NCI-H748 (cell line): ENCODE measurements at regions not wholly inside any gene's neighbourhood (a gene's known extent, or its start where the extent isn't known, plus 50 kb on each side); places are given as distances from the start of the nearest gene placed in this dataset.
A peak's percentile ranks its signal among the peaks of the same experiment; 100 is the strongest.

ENCODE experiments used
- DNase-seq: peaks from one replicate; lab custom pipeline; 2025; ENCODE audit not compliant: unreplicated experiment; lab: John Stamatoyannopoulos, UW

- DNase-seq: peak; percentile 47
These were observed 140.2 kb downstream of the ENC1 start for GRCh38 chr5:74500110-74500917.

GRCh38 chr5:74499256-74500050 lies 141.1 kb downstream of the ENC1 start:
- DNase-seq: peak; percentile 78

GRCh38 chr5:74497706-74498105 lies 142.8 kb downstream of the ENC1 start:
- no peak for DNase-seq

- no peak for DNase-seq
These were observed 147.1 kb downstream of the ENC1 start for GRCh38 chr5:74493411-74493810.

- no peak for DNase-seq
These were observed 148.3 kb downstream of the ENC1 start for GRCh38 chr5:74492230-74492629.

GRCh38 chr5:74491586-74491985 lies 148.9 kb downstream of the ENC1 start:
- no peak for DNase-seq

GRCh38 chr5:74490814-74491213 lies 149.7 kb downstream of the ENC1 start:
- DNase-seq: no peak

GRCh38 chr5:74482990-74483389 lies 157.5 kb downstream of the ENC1 start:
- DNase-seq: no peak

GRCh38 chr5:74482523-74482922 lies 158.0 kb downstream of the ENC1 start:
- no peak for DNase-seq

GRCh38 chr5:74481357-74481756 lies 159.2 kb downstream of the ENC1 start:
- DNase-seq: peak; percentile 56

GRCh38 chr5:74480201-74480600 lies 160.3 kb downstream of the ENC1 start:
- DNase-seq: no peak

- DNase-seq: no peak
These were observed 162.2 kb downstream of the ENC1 start for GRCh38 chr5:74478328-74478727.

- DNase-seq: no peak
These were observed 162.8 kb downstream of the ENC1 start for GRCh38 chr5:74477761-74478160.

- no peak for DNase-seq
These were observed 163.6 kb downstream of the ENC1 start for GRCh38 chr5:74476819-74477453.

- DNase-seq: no peak
These were observed 164.3 kb downstream of the ENC1 start for GRCh38 chr5:74476046-74476818.

GRCh38 chr5:74471875-74472274 lies 168.7 kb downstream of the ENC1 start:
- no peak for DNase-seq

- DNase-seq: no peak
These were observed 171.1 kb downstream of the ENC1 start for GRCh38 chr5:74469234-74469994.

- DNase-seq: no peak
These were observed 172.1 kb downstream of the ENC1 start for GRCh38 chr5:74468421-74468820.

- DNase-seq: no peak
These were observed 174.8 kb downstream of the ENC1 start for GRCh38 chr5:74465724-74466123.

GRCh38 chr5:74464512-74465209 lies 175.9 kb downstream of the ENC1 start:
- DNase-seq: peak; percentile 28
